ENCODE measurements at regions not wholly inside any gene's neighbourhood (a gene's known extent, or its start where the extent isn't known, plus 50 kb on each side); places are given as distances from the start of the nearest gene placed in this dataset.
"Not testable (repeated sequence)": the region's sequence is repeated elsewhere in the genome, so short reads cannot be mapped to it uniquely, and the experiment has no call there.

DNA sequence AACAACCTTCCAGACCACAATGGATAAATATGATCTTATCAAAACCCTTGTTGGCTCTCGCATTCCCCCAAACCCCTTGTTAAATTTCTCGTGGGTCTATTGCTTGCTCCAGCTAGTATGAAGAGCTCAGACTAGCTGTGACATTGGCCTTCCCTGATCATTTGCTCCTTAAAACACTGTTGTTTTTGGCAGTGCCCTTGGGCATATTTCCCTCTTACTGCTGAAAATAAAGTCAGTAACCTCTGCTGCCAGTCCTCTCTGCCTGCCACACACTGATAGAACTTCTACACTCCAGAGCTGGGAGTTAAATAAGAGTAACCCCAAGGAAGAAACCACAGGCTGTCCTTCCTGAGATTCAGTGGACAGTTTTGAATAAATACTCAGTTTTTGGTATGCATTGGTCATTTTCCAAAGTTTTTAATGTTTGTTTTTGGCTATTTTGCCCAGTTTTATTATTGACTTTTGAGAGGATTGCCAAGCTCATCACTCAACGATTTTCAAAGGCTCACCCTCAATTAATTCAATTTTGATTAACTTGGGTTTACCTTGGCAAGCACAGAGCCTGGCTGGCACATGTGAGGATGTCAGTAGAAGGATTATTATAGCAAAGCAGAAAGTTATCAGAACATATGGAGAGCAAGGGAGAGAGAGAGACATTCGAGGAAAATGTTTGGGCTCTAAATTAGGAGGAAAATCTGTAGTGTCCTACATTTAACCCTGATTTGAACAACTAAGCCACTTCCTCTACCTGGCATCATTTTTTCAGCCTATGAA, 84.3 kb upstream of the SYN3 start:
- DNase-seq (ENCODE audit: low spot score), result no peak

DNA sequence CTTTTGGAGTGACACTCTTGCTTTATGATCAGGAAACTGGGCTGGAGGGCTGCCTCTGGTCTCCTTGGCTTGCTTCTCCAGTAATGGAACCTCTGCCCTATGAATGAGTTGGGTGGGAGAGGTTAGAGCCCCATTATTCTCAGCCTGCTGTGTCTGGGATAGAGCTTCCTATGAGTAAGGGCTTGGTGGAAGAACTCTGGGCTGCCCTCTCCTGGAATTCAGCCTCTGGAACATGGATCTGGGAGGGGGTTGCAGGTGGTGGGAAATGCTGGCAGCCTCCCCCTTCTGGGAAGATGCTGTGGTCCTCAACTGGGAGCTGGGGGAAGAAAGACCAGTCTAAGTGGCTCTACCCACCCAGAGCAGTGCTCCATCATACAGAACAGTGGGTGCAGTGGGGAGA, 81.8 kb upstream of the SYN3 start:
- no peak for DNase-seq (ENCODE audit: low spot score)

DNA sequence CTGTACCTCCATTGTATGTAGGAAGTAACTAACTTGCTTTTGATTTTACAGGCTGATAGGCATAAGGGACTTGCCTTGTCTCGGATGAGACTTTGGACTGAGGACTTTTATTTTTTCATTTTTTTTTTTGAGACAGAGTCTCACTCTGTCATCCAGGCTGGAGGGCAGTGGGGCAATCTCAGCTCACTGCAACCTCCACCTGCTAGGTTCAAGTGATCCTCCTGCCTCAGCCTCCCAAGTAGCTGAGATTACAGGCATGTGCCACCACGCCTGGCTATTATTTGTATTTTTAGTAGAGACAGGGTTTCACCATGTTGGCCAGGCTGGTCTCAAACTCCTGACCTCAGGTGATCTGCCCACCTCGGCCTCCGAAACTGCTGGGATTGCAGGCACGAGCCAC, 80.2 kb upstream of the SYN3 start:
- DNase-seq (ENCODE audit: low spot score), result not testable (repeated sequence)

DNA sequence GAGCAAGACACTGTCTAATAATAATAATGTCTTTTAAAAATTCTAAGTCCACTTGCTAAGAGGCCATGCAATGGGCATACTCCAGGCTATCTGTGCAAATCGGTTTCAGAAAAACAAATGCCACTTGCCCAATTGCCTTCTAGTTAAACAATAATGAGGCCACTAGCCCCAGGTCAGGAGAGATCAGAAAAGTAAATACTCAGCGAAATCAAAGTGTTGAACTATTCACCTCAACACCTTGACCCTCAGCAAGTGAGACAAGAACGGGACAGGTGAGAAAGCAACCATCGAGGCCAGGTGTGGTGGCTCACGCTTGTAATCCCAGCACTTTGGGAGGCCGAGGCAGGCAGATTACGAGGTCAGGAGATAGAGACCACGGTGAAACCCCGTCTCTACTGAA, 72.3 kb upstream of the SYN3 start:
- DNase-seq (ENCODE audit: low spot score), result peak; percentile 48

DNA sequence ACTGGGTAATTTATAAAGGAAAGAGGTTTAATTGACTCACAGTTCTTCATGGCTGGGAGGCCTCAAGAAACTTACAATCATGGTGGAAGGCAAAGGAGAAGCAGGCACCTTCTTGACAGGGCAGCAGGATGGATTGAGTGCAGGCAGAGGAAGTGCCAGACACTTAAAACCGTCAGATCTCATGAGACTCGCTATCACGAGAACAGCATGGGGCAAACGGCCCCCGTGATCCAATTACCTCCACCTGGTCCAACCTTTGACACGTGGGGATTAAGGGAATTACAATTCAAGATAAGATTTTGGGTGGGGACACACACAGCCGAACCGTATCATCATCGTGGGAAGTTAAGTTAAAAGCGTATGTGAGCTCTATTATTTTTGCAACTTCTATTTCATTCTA, 71.4 kb upstream of the SYN3 start:
- no peak for DNase-seq (ENCODE audit: low spot score)

DNA sequence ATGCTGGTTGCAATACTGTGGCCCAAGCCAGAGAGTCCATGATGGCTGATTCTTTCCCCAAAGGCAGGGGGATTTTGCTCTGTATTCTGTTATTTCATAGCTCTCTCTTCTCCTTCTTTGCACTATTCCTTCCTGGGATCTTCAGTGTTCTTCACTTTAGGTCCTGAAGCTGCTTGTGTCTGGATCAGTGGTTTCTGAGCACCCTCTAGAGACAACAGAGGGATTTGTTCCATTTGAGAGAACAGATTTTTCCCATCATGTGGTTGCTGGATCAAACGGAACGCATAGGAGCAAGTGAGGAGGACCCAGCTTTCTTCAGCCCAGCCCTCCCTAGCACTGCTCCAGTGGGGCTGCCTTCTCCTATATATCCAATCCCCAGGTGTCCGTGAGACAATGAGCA, 68.7 kb upstream of the SYN3 start:
- DNase-seq (ENCODE audit: low spot score), result peak; percentile 16

DNA sequence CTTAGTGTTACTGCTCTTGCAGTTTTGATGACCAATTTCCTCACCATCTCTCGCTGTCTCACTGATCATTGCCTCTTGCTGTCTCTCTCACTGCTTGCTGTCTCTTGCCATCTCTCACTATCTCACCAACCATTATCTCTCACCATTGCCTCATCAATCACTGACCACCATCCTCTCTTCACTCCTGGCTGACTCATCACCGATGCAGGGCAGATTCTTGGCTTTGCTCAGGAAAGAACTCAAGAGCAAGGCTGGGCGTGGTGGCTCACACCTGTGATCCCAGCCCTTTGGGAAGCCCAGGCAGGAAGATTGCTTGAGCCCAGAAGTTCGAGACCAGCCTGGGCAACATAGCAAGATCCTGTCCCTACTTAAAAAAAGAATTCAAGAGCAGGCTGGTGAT, 66.3 kb upstream of the SYN3 start:
- DNase-seq (ENCODE audit: low spot score), result no peak

DNA sequence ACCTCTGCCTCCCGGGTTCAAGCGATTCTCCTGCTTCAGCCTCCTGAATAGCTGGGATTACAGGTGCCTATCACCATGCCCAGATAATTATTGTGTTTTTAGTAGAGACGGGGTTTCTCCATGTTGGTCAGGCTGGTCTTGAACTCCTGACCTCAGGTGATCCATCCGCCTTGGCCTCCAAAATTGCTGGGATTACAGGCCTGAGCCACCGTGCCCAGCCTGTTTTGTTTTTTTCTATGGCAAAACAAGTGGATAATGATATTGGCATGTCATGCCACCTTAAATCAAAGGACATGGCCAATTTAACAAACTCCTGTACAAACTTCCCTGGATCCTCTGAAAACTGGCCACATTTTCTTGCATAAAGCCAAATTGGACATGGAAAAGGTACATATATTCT, 64.3 kb upstream of the SYN3 start:
- DNase-seq (ENCODE audit: low spot score), result not testable (repeated sequence)

DNA sequence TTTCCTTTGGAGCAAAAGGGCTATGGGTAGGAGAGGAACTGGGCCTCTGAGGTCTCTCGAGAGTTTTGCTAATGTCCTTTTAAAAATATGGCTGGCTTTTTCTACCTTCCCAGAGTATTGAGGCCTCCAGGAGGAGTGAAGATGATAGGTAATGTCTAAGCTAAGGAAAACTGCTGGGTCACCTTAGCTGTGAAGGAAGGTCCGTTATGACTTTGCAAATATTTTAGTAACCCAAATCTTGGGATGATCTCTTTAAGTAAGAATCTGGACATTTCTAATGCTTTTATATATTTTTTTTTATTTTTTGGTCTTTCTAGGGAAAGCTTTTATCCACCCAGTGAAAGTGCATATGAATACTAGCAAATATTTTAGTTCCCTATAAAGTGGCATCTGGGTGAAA, 60.9 kb upstream of the SYN3 start:
- DNase-seq (ENCODE audit: low spot score), result no peak

DNA sequence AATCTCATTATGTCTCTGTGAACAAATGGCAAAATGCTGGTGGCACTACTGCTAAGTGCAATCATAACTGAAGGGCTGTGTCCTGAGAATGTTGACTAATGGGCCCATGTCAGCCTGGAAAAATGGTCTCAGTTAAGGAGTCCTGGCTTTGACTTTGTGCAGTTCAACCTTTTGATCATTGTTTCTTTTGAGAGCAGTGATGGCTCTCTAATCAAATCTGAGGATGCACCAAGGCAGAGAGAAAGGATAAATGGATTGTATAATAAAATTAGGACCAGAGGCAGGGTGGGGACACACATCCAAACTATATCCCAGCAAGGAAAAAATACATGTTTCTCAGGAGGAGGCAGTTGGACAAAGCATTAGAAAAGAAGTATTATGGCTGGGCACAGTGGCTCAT, 59.6 kb upstream of the SYN3 start:
- no peak for DNase-seq (ENCODE audit: low spot score)

DNA sequence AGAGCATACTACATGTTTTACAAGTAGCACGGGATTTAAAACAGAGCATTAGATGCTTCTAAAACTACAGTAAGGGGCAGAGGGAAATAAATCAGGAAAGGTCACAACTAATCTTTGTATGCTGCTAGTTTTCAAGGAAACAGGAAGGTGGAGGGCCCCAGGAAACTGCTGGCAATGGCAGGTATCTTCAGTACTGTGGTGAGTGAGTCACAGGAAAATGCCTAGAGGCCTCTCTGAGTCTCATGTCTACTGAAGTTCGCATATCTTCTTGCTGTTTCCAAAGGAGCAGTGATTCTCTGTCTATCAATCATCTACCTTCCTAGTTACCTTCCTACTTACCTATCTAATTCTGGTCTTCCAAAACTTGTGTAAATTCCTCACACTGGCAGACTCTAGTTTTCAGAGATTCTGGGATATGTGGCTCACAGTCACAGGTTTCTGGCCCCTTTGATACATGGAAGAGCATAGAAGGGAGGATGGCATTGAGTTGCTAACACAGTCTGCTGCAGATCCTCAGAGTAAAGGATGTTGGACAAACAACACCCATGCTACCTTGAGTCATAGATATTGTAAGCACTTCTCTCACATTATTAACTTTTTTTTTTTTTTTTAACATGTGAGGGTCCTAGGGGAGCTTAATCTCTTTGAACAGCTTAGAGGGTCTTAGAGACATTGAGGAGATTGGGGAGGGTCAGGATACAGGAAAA, 58.8 kb upstream of the SYN3 start:
- DNase-seq (ENCODE audit: low spot score), result no peak

DNA sequence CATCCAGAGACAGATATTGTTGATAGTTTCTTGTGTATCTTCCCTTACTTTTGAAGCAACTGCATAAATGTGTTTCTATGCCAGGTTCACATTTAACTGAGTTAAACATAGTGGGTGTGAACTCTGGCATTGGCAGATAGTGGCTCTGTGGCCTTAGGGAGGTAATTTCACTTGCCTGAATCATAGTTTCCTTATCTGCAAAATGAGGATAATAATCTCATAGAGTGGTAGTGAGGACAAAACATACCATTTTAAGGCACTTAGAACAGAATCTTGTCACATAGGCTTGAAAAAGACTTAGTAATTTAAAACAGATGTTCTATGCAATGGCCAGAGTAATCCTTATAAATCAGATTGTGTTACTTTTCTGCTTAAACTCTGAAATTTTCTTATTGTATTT, 56.4 kb upstream of the SYN3 start:
- no peak for DNase-seq (ENCODE audit: low spot score)

DNA sequence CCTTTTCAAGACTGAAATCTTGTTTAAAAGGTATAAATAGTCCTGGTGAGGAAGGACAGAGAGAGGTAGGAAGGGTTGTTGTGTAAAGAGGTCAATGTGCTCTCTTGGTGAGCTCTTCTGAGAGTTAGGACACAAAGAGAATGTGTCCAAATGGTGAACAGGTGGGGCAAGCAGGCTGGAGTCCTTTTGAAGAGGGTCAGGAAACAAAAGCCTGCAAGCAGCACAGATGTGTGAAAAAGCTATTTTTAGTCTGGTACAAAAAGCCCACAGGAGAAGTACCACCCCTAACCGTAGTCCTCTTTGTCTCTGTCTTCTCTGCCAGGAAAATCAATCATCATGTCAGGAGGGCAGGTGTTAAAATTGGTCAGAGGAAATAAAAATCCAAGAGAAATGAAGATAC, 54.4 kb upstream of the SYN3 start:
- DNase-seq (ENCODE audit: low spot score), result no peak

DNA sequence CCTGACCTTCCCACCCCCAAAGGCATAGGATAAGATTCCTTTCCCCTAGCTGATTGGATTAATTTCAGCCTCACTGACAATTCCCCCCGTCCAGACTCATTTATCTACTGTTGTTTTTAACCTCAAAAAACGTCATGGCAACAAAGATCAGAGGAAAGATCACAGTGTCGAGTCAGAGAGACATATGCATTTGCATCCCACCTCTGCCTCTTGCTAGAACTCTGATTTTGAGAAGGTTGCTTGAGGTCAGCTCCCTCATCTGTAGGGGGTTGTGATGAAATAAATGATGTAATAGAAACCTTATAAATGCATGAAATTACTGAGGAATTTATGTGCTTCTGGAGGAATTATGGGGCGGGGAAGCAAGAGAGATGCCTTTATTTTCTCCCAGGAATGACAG, 53.3 kb upstream of the SYN3 start:
- DNase-seq (ENCODE audit: low spot score), result no peak

DNA sequence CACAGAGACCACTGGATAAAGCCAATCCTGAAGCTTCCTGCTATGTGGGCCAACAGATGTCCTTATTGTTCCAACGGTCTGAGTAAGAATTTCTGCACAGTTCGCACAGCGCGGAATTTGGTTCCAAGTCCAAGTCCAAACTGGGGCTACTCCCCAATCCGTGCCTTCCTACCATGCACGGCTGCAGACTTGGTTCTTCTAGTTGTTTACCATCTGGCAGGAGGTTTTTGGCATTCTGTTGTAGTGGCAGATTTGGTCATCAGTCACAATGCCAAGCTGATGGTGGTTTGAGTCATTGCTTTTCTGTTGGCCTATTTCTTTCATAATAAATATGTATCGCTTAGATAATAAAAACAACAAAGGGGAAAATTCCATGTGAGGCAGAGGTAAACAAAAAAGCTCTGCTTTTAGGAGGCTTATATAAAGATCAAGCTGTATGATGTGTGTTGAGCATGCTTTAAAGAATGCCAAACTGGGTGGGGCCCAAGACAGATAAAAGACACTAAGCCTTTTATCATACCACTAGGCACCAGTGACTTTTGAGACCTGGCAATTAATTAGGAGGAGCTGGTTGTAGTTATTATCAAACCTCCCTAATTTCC, 52.5 kb upstream of the SYN3 start:
- DNase-seq (ENCODE audit: low spot score), result no peak

DNA sequence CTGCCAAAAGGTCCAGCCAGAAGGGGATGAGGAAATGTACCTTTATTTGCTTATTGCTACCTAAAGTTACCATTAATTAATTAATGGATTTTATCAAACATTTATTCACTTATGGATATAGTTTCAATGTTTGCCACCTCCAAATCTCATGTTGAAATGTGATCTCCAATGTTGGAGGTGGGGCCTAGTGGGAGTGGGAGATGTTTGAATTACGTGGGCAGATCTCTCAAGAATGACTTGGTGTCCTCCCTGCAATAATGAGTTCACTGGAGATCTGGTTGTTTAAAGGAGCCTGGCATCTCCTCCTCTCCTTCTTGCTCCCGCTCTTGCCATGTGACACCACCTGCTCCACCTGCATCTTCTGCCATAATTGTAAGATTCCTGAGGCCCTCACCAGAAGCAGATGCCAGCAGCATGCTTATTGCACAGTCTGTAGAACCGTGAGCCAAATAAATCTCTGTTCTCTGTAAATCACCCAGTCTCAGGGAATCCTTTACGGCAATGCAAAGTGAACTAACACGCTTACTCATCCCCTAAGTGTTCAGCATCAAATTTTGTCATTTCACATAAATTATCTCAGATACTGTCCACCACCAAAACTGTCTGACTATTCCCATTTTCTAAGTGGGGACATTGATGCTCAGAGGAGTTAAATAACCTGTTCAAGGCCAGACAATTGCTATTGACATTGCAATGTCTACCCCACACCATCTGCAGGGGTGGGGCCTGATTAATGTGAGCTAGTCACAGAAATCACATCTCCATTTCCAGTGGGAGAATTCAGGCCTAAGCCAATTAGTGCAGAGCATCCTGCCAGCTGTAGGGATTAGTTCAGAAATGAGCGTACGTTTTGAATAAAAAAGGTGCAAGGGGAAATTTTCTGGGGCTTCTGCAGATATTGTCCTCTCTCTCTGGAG, 51.6 kb upstream of the SYN3 start:
- no peak for DNase-seq (ENCODE audit: low spot score)

DNA sequence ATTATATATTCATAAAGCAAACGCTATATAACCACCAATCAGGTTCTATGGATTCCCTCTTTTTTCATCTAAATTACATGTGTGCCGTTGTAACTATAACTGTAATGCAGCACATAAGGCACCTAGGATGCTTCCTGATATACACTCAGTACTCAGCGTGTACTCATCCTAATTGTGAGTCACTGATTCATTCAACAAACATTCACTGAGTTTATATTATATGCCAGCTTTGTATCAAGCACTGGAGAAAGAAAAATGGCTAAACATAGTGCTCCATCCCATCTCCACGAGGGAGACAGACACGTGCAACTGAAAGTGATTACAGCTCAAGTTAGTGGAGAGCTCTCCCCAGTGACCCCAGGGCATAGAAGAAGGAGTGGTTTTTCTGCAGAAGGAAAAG, 49.9 kb upstream of the SYN3 start:
- no peak for DNase-seq (ENCODE audit: low spot score)
